ENCODE measurements at regions not wholly inside any gene's neighbourhood (a gene's known extent, or its start where the extent isn't known, plus 50 kb on each side); places are given as distances from the start of the nearest gene placed in this dataset.

GRCh38 chr1:5721634-5722215 lies 270.5 kb downstream of the NPHP4 start:
- intact Hi-C loops (cut with DNase I) = no loop called here

GRCh38 chr1:5720936-5721335 lies 271.3 kb downstream of the NPHP4 start:
- DNase-seq (ENCODE audit: low spot score in 2 of 2) = no peak
- Histone ChIP-seq H3K27ac (no peak overlapping the region), H3K4me1 (no peaks in the 10 kb centered on the region), H3K36me3 (no peaks in the 10 kb centered on the region), H3K27me3 (no peaks in the 10 kb centered on the region), H3K9me3 (no peaks in the 10 kb centered on the region), H3K4me3 (no peak overlapping the region)
- TF ChIP-seq CTCF (IDR thresholded peaks at IDR 0.05) = no peak
- intact Hi-C loops (cut with DNase I) = no loop called here

More at GRCh38 chr1:5721634-5722215, 270.5 kb downstream of the NPHP4 start:
- Histone ChIP-seq H3K27me3 (no peaks in the 10 kb centered on the region), H3K36me3 (no peaks in the 10 kb centered on the region), H3K4me3 (no peak overlapping the region), H3K9me3 (no peaks in the 10 kb centered on the region), H3K27ac (no peak overlapping the region), H3K4me1 (no peaks in the 10 kb centered on the region)
- no peak for TF ChIP-seq CTCF (IDR thresholded peaks at IDR 0.05)
- DNase-seq (ENCODE audit: low spot score in 2 of 2) = no peak

- no peak for TF ChIP-seq CTCF (IDR thresholded peaks at IDR 0.05)
- no peaks in the 10 kb centered on the region for H3K9me3 ChIP-seq
- no peaks in the 10 kb centered on the region for H3K4me1 ChIP-seq
- no peak overlapping the region for H3K4me3 ChIP-seq
- H3K27ac ChIP-seq = no peak overlapping the region
- H3K27me3 ChIP-seq = no peaks in the 10 kb centered on the region
- intact Hi-C loops (cut with DNase I) = no loop called here
- H3K36me3 ChIP-seq = no peaks in the 10 kb centered on the region
- DNase-seq (ENCODE audit: low spot score in 2 of 2) = no peak
Observed at GRCh38 chr1:5720484-5720883, 271.7 kb downstream of the NPHP4 start.

GRCh38 chr1:5720045-5720444 lies 272.2 kb downstream of the NPHP4 start:
- no peak for TF ChIP-seq CTCF (IDR thresholded peaks at IDR 0.05)
- H3K27me3 ChIP-seq = no peaks in the 10 kb centered on the region
- no peaks in the 10 kb centered on the region for H3K36me3 ChIP-seq
- DNase-seq (ENCODE audit: low spot score in 2 of 2) = no peak
- H3K27ac ChIP-seq = no peak overlapping the region
- no peak overlapping the region for H3K4me3 ChIP-seq
- H3K4me1 ChIP-seq = no peaks in the 10 kb centered on the region
- no peaks in the 10 kb centered on the region for H3K9me3 ChIP-seq
- intact Hi-C loops (cut with DNase I) = no loop called here

GRCh38 chr1:5718831-5719632 lies 273.2 kb downstream of the NPHP4 start:
- Histone ChIP-seq H3K27me3 (no peaks in the 10 kb centered on the region), H3K4me1 (no peaks in the 10 kb centered on the region), H3K36me3 (no peaks in the 10 kb centered on the region), H3K9me3 (no peaks in the 10 kb centered on the region), H3K27ac (no peak overlapping the region), H3K4me3 (no peak overlapping the region)
- no peak for DNase-seq (ENCODE audit: low spot score in 2 of 2)
- intact Hi-C loops (cut with DNase I) = no loop called here
- TF ChIP-seq CTCF (IDR thresholded peaks at IDR 0.05) = no peak
